HEK293 (cell line): ENCODE measurements at regions not wholly inside any gene's neighbourhood (a gene's known extent, or its start where the extent isn't known, plus 50 kb on each side); places are given as distances from the start of the nearest gene placed in this dataset.

ENCODE experiments used
- CTCF ChIA-PET: fragments of 350-600 bp; formaldehyde crosslinking; extraction: SDS; loops from one replicate; lab custom pipeline; 2021; ENCODE audit warnings: antibody characterized with exemption; lab: Yijun Ruan, JAX
- POLR2A ChIA-PET: fragments of 300-600 bp; formaldehyde crosslinking; extraction: SDS; loops from one replicate; lab custom pipeline; 2020; ENCODE audit warnings: antibody characterized with exemption, inconsistent platforms; lab: Yijun Ruan, JAX
- H3K27ac ChIP-seq: fragments of 200-500 bp; sonication (Bioruptor generic); 2 replicates; pipeline ENCODE4 v1.5.1; 2014; ENCODE audit warnings: low read depth, low read length, control low read depth, inconsistent platforms; ENCODE audit errors: extremely low read depth
- H3K36me3 ChIP-seq, 2 experiments: fragments of 200-500 bp in 1 of 2; sonication (Bioruptor generic) in 1 of 2; 1 replicate in 1 of 2; 2 replicates in 1 of 2; pipeline ENCODE4 v1.5.1; 2014 to 2017; ENCODE audit warnings: inconsistent platforms in 2 of 2, low read length in 2 of 2; ENCODE audit not compliant: control insufficient read depth in 2 of 2, insufficient read depth in 1 of 2
- H3K4me1 ChIP-seq: fragments of 200-500 bp; sonication (Bioruptor generic); 2 replicates; pipeline ENCODE4 v1.5.1; 2014; ENCODE audit warnings: mild to moderate bottlenecking, low read length, inconsistent platforms; ENCODE audit not compliant: control insufficient read depth, insufficient read depth
- H3K4me3 ChIP-seq: 2 replicates; pipeline ENCODE4 v1.5.1; 2011; ENCODE audit warnings: low read depth, mild to moderate bottlenecking, control low read depth, low read length, moderate library complexity
- H3K9me3 ChIP-seq: fragments of 200-500 bp; sonication (Bioruptor generic); 2 replicates; pipeline ENCODE4 v1.5.1; 2014; ENCODE audit warnings: low read depth, low read length, inconsistent platforms; ENCODE audit not compliant: control insufficient read depth, insufficient read depth
- KLF1 ChIP-seq: fragments of 450-650 bp; formaldehyde crosslinking; IDR thresholded peaks from 2 replicates; pipeline ENCODE4 v1.5.1; 2016; ENCODE audit warnings: missing biosample characterization, missing genetic modification characterization
- SP3 ChIP-seq: fragments of 450-650 bp; formaldehyde crosslinking; IDR thresholded peaks from 2 replicates; pipeline ENCODE4 v1.5.1; 2016; ENCODE audit warnings: missing biosample characterization, missing genetic modification characterization
- SP7 ChIP-seq: fragments of 450-650 bp; formaldehyde crosslinking; IDR thresholded peaks from 2 replicates; pipeline ENCODE4 v1.5.1; 2016; ENCODE audit warnings: missing biosample characterization, missing genetic modification characterization
- WT1 ChIP-seq: fragments of 450-650 bp; formaldehyde crosslinking; IDR thresholded peaks from 2 replicates; pipeline ENCODE4 v1.5.1; 2016; ENCODE audit warnings: missing biosample characterization, missing genetic modification characterization
- ZBTB48 ChIP-seq: fragments of 450-650 bp; formaldehyde crosslinking; IDR thresholded peaks from 2 replicates; pipeline ENCODE4 v1.5.1; 2016; ENCODE audit warnings: missing biosample characterization, missing genetic modification characterization
- ZEB2 ChIP-seq: fragments of 450-650 bp; formaldehyde crosslinking; IDR thresholded peaks from 2 replicates; pipeline ENCODE4 v1.5.1; 2016; ENCODE audit warnings: missing biosample characterization, missing genetic modification characterization
- ZFHX2 ChIP-seq: fragments of 450-650 bp; formaldehyde crosslinking; conservative IDR thresholded peaks from 2 replicates; pipeline ENCODE4 v1.5.1; 2016; ENCODE audit warnings: missing biosample characterization, missing genetic modification characterization
- ZNF114 ChIP-seq: fragments of 450-650 bp; formaldehyde crosslinking; IDR thresholded peaks from 2 replicates; pipeline ENCODE4 v1.5.0; 2017; ENCODE audit warnings: missing biosample characterization, missing genetic modification characterization
- ZNF140 ChIP-seq: fragments of 450-650 bp; formaldehyde crosslinking; IDR thresholded peaks from 2 replicates; pipeline ENCODE4 v1.5.1; 2016; ENCODE audit warnings: missing biosample characterization, missing genetic modification characterization
- ZNF157 ChIP-seq: fragments of 450-650 bp; formaldehyde crosslinking; IDR thresholded peaks from 2 replicates; pipeline ENCODE4 v1.5.1; 2016; ENCODE audit warnings: missing biosample characterization, missing genetic modification characterization
- ZNF169 ChIP-seq: fragments of 450-650 bp; formaldehyde crosslinking; IDR thresholded peaks from 2 replicates; pipeline ENCODE4 v1.5.1; 2016; ENCODE audit warnings: missing biosample characterization, missing genetic modification characterization
- ZNF211 ChIP-seq: fragments of 450-650 bp; formaldehyde crosslinking; IDR thresholded peaks from 2 replicates; pipeline ENCODE4 v1.5.1; 2016; ENCODE audit warnings: low read depth, missing biosample characterization, missing genetic modification characterization
- ZNF23 ChIP-seq: fragments of 450-650 bp; formaldehyde crosslinking; IDR thresholded peaks from 2 replicates; pipeline ENCODE4 v1.5.1; 2016; ENCODE audit warnings: missing biosample characterization, missing genetic modification characterization, borderline replicate concordance
- ZNF335 ChIP-seq: fragments of 450-650 bp; formaldehyde crosslinking; conservative IDR thresholded peaks from 2 replicates; pipeline ENCODE4 v1.5.1; 2016; ENCODE audit warnings: missing biosample characterization, missing genetic modification characterization
- ZNF341 ChIP-seq: fragments of 450-650 bp; formaldehyde crosslinking; IDR thresholded peaks from 2 replicates; pipeline ENCODE4; 2016; ENCODE audit warnings: low read depth, missing biosample characterization, missing genetic modification characterization
- ZNF37A ChIP-seq: fragments of 450-650 bp; IDR thresholded peaks from 2 replicates; pipeline ENCODE4 v1.5.1; 2018; ENCODE audit warnings: missing biosample characterization, missing genetic modification characterization
- ZNF391 ChIP-seq: fragments of 450-650 bp; formaldehyde crosslinking; IDR thresholded peaks from 2 replicates; pipeline ENCODE4 v1.5.1; 2016; ENCODE audit warnings: low read depth, missing biosample characterization, missing genetic modification characterization, borderline replicate concordance
- ZNF394 ChIP-seq: fragments of 450-650 bp; formaldehyde crosslinking; IDR thresholded peaks from 2 replicates; pipeline ENCODE4 v1.5.1; 2016; ENCODE audit warnings: missing biosample characterization, missing genetic modification characterization, mild to moderate bottlenecking, moderate library complexity, borderline replicate concordance
- ZNF473 ChIP-seq: fragments of 450-650 bp; formaldehyde crosslinking; IDR thresholded peaks from 2 replicates; pipeline ENCODE4 v1.5.1; 2017; ENCODE audit warnings: missing biosample characterization, missing genetic modification characterization
- ZNF48 ChIP-seq: fragments of 450-650 bp; formaldehyde crosslinking; IDR thresholded peaks from 2 replicates; pipeline ENCODE4 v1.5.1; 2016; ENCODE audit warnings: missing biosample characterization, missing genetic modification characterization
- ZNF488 ChIP-seq: fragments of 450-650 bp; formaldehyde crosslinking; IDR thresholded peaks from 2 replicates; pipeline ENCODE4 v1.5.1; 2016; ENCODE audit warnings: missing biosample characterization, missing genetic modification characterization
- ZNF514 ChIP-seq: fragments of 450-650 bp; formaldehyde crosslinking; IDR thresholded peaks from 2 replicates; pipeline ENCODE4 v1.5.1; 2016; ENCODE audit warnings: missing biosample characterization, missing genetic modification characterization
- ZNF555 ChIP-seq: fragments of 450-650 bp; formaldehyde crosslinking; conservative IDR thresholded peaks from 2 replicates; pipeline ENCODE4 v1.5.1; 2017; ENCODE audit warnings: missing biosample characterization, mild to moderate bottlenecking, missing genetic modification characterization, inconsistent platforms
- ZNF571 ChIP-seq: fragments of 450-650 bp; formaldehyde crosslinking; IDR thresholded peaks from 2 replicates; pipeline ENCODE4 v1.5.0; 2017; ENCODE audit warnings: missing biosample characterization, missing genetic modification characterization
- ZNF626 ChIP-seq: fragments of 450-650 bp; sonication (Bioruptor Pico); formaldehyde crosslinking; IDR thresholded peaks from 2 replicates; pipeline ENCODE4 v1.5.1; 2018; ENCODE audit warnings: missing biosample characterization, missing genetic modification characterization, inconsistent platforms
- ZNF660 ChIP-seq: fragments of 450-650 bp; IDR thresholded peaks from 2 replicates; pipeline ENCODE4 v1.5.1; 2018; ENCODE audit warnings: missing biosample characterization, mild to moderate bottlenecking, missing genetic modification characterization
- ZNF701 ChIP-seq: fragments of 450-650 bp; formaldehyde crosslinking; IDR thresholded peaks from 2 replicates; pipeline ENCODE4 v1.5.1; 2016; ENCODE audit warnings: missing biosample characterization, missing genetic modification characterization
- ZNF791 ChIP-seq: fragments of 450-650 bp; formaldehyde crosslinking; IDR thresholded peaks from 2 replicates; pipeline ENCODE4 v1.5.1; 2016; ENCODE audit warnings: missing biosample characterization, missing genetic modification characterization
- ZNF830 ChIP-seq: fragments of 450-650 bp; IDR thresholded peaks from 2 replicates; pipeline ENCODE4 v1.5.0; 2018; ENCODE audit warnings: missing biosample characterization, missing genetic modification characterization, low read depth, mild to moderate bottlenecking, moderate library complexity

- CTCF ChIA-PET: interaction anchor here (0.5 to 0.7 kb wide), 2 partner anchors 29 to 53 kb away, joined by 3 to 5 read pairs; no protein-coding TSS in a partner anchor
- POLR2A ChIA-PET: no interaction called here
Observed at GRCh38 chr9:38214432-38214831, 145.4 kb upstream of the SHB start.

GRCh38 chr9:38213631-38214299, 144.7 kb upstream of the SHB start:
- H3K27ac ChIP-seq: no peak overlapping the region
- ChIA-PET CTCF (interaction anchor here (0.5 to 0.7 kb wide), 3 partner anchors 29 to 127 kb away, joined by 3 to 5 read pairs (median 3); no protein-coding TSS in a partner anchor), POLR2A (no interaction called here)
- H3K4me3 ChIP-seq: no peak overlapping the region
- H3K36me3 ChIP-seq: no peaks in the 10 kb centered on the region
- no peak for TF ChIP-seq ZNF394 (tag by site-specific recombination)
- no peak for TF ChIP-seq SP7 (tag by site-specific recombination)
- TF ChIP-seq ZNF157 (tag by site-specific recombination): no peak
- no peak for TF ChIP-seq ZNF114
- TF ChIP-seq ZEB2 (tag by site-specific recombination): no peak
- no peak for TF ChIP-seq ZNF626
- TF ChIP-seq ZNF23 (tag by site-specific recombination): no peak
- no peak for TF ChIP-seq ZNF701 (tag by site-specific recombination)
- TF ChIP-seq ZNF488 (tag by site-specific recombination): no peak
- no peak for TF ChIP-seq ZFHX2 (tag by site-specific recombination)
- no peak for TF ChIP-seq ZNF473 (tag by site-specific recombination)
- TF ChIP-seq ZNF48 (tag by site-specific recombination): no peak
- H3K4me1 ChIP-seq: no peaks in the 10 kb centered on the region
- H3K9me3 ChIP-seq: no peaks in the 10 kb centered on the region

More at GRCh38 chr9:38214432-38214831, 145.4 kb upstream of the SHB start:
- H3K9me3 ChIP-seq: no peaks in the 10 kb centered on the region
- H3K4me1 ChIP-seq: no peaks in the 10 kb centered on the region
- no peak for TF ChIP-seq ZNF514 (tag by site-specific recombination)
- no peak for TF ChIP-seq ZNF830 (tag by site-specific recombination)
- no peak for TF ChIP-seq ZNF37A (tag by site-specific recombination)
- TF ChIP-seq ZNF660 (tag by site-specific recombination): no peak
- TF ChIP-seq ZNF571 (tag by site-specific recombination): no peak
- no peak for TF ChIP-seq ZBTB48
- TF ChIP-seq ZNF341 (tag by site-specific recombination): no peak
- TF ChIP-seq WT1 (tag by site-specific recombination): no peak
- no peak for TF ChIP-seq KLF1
- TF ChIP-seq ZNF169 (tag by site-specific recombination): no peak
- no peak for TF ChIP-seq ZNF140 (tag by site-specific recombination)
- no peak for TF ChIP-seq SP3
- no peak overlapping the region for H3K27ac ChIP-seq
- no peak overlapping the region for H3K4me3 ChIP-seq
- no peaks in the 10 kb centered on the region for H3K36me3 ChIP-seq

GRCh38 chr9:38212016-38212415, 143.0 kb upstream of the SHB start:
- no peaks in the 10 kb centered on the region for H3K9me3 ChIP-seq
- TF ChIP-seq ZNF555 (tag by site-specific recombination) (no peak), ZNF391 (tag by site-specific recombination) (no peak), ZNF335 (tag by site-specific recombination) (no peak), ZNF211 (no peak), ZNF791 (tag by site-specific recombination) (no peak)
- no peak overlapping the region for H3K4me3 ChIP-seq
- ChIA-PET CTCF (no interaction called here), POLR2A (no interaction called here)
- no peaks in the 10 kb centered on the region for H3K4me1 ChIP-seq
- H3K27ac ChIP-seq: no peak overlapping the region
- H3K36me3 ChIP-seq: no peaks in the 10 kb centered on the region
